SK-N-DZ (cell line): ENCODE measurements at regions not wholly inside any gene's neighbourhood (a gene's known extent, or its start where the extent isn't known, plus 50 kb on each side); places are given as distances from the start of the nearest gene placed in this dataset.
"Not testable (repeated sequence)": the region's sequence is repeated elsewhere in the genome, so short reads cannot be mapped to it uniquely, and the experiment has no call there.

ENCODE experiments used
- DNase-seq: peaks from one replicate; pipeline ENCODE4 v3.0.0-alpha.2; 2015; ENCODE audit warnings: low spot score

- peak; percentile 61 for DNase-seq
Measured at GRCh38 chr12:14207905-14208551, 157.5 kb upstream of the ATF7IP start.

GRCh38 chr12:14211947-14212387, 153.5 kb upstream of the ATF7IP start:
- DNase-seq, result no peak

- DNase-seq, result no peak
Measured at GRCh38 chr12:14213542-14213941, 151.9 kb upstream of the ATF7IP start.

GRCh38 chr12:14214495-14214894, 151.0 kb upstream of the ATF7IP start:
- no peak for DNase-seq

- DNase-seq, result not testable (repeated sequence)
Measured at GRCh38 chr12:14215949-14216348, 149.5 kb upstream of the ATF7IP start.

GRCh38 chr12:14216405-14217294, 148.8 kb upstream of the ATF7IP start:
- no peak for DNase-seq

- DNase-seq, result no peak
Measured at GRCh38 chr12:14219156-14219555, 146.3 kb upstream of the ATF7IP start.

GRCh38 chr12:14219670-14220069, 145.8 kb upstream of the ATF7IP start:
- not testable (repeated sequence) for DNase-seq

- no peak for DNase-seq
Measured at GRCh38 chr12:14225064-14225463, 140.4 kb upstream of the ATF7IP start.

GRCh38 chr12:14235176-14235575, 130.3 kb upstream of the ATF7IP start:
- DNase-seq, result not testable (repeated sequence)

- DNase-seq, result not testable (repeated sequence)
Measured at GRCh38 chr12:14236641-14237040, 128.8 kb upstream of the ATF7IP start.

- DNase-seq, result peak; percentile 38
Measured at GRCh38 chr12:14238221-14238792, 127.2 kb upstream of the ATF7IP start.

- DNase-seq, result peak; percentile 98
Measured at GRCh38 chr12:14239350-14239934, 126.0 kb upstream of the ATF7IP start.

GRCh38 chr12:14239935-14240872, 125.3 kb upstream of the ATF7IP start:
- DNase-seq, result peak; percentile 85

- DNase-seq, result peak; percentile 61
Measured at GRCh38 chr12:14240873-14241220, 124.6 kb upstream of the ATF7IP start.

- not testable (repeated sequence) for DNase-seq
Measured at GRCh38 chr12:14242825-14243224, 122.7 kb upstream of the ATF7IP start.

- no peak for DNase-seq
Measured at GRCh38 chr12:14243941-14244340, 121.5 kb upstream of the ATF7IP start.

- DNase-seq, result no peak
Measured at GRCh38 chr12:14244876-14245669, 120.4 kb upstream of the ATF7IP start.

GRCh38 chr12:14247166-14247565, 118.3 kb upstream of the ATF7IP start:
- DNase-seq, result no peak

GRCh38 chr12:14249368-14249767, 116.1 kb upstream of the ATF7IP start:
- DNase-seq, result no peak
